ENCODE measurements at regions not wholly inside any gene's neighbourhood (a gene's known extent, or its start where the extent isn't known, plus 50 kb on each side); places are given as distances from the start of the nearest gene placed in this dataset.

DNA sequence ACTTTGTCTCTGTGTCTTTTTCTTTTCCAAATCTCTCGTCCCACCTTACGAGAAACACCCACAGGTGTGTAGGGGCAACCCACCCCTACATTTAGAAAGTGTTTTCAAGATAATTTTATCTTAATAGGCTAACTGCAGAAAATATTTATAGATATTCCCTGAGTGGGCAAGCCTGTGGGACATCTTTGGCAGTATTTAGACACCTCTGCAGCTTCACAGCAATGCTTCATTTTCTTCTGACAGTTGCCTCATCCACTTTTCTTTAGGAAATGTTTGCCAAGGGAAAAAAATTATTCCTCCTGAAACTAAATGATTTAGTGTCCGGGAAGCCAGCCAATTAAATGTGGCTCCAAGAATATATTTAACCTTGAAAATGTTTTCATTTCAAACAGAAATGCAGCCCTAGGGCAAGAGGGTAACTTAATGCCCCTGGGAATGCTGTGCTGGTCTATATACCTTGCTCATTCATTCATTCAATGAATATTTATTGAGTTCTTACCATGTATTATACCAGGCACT, 290.4 kb downstream of the ABCC12 start (continued):
- TF ChIP-seq, protein P1, sequence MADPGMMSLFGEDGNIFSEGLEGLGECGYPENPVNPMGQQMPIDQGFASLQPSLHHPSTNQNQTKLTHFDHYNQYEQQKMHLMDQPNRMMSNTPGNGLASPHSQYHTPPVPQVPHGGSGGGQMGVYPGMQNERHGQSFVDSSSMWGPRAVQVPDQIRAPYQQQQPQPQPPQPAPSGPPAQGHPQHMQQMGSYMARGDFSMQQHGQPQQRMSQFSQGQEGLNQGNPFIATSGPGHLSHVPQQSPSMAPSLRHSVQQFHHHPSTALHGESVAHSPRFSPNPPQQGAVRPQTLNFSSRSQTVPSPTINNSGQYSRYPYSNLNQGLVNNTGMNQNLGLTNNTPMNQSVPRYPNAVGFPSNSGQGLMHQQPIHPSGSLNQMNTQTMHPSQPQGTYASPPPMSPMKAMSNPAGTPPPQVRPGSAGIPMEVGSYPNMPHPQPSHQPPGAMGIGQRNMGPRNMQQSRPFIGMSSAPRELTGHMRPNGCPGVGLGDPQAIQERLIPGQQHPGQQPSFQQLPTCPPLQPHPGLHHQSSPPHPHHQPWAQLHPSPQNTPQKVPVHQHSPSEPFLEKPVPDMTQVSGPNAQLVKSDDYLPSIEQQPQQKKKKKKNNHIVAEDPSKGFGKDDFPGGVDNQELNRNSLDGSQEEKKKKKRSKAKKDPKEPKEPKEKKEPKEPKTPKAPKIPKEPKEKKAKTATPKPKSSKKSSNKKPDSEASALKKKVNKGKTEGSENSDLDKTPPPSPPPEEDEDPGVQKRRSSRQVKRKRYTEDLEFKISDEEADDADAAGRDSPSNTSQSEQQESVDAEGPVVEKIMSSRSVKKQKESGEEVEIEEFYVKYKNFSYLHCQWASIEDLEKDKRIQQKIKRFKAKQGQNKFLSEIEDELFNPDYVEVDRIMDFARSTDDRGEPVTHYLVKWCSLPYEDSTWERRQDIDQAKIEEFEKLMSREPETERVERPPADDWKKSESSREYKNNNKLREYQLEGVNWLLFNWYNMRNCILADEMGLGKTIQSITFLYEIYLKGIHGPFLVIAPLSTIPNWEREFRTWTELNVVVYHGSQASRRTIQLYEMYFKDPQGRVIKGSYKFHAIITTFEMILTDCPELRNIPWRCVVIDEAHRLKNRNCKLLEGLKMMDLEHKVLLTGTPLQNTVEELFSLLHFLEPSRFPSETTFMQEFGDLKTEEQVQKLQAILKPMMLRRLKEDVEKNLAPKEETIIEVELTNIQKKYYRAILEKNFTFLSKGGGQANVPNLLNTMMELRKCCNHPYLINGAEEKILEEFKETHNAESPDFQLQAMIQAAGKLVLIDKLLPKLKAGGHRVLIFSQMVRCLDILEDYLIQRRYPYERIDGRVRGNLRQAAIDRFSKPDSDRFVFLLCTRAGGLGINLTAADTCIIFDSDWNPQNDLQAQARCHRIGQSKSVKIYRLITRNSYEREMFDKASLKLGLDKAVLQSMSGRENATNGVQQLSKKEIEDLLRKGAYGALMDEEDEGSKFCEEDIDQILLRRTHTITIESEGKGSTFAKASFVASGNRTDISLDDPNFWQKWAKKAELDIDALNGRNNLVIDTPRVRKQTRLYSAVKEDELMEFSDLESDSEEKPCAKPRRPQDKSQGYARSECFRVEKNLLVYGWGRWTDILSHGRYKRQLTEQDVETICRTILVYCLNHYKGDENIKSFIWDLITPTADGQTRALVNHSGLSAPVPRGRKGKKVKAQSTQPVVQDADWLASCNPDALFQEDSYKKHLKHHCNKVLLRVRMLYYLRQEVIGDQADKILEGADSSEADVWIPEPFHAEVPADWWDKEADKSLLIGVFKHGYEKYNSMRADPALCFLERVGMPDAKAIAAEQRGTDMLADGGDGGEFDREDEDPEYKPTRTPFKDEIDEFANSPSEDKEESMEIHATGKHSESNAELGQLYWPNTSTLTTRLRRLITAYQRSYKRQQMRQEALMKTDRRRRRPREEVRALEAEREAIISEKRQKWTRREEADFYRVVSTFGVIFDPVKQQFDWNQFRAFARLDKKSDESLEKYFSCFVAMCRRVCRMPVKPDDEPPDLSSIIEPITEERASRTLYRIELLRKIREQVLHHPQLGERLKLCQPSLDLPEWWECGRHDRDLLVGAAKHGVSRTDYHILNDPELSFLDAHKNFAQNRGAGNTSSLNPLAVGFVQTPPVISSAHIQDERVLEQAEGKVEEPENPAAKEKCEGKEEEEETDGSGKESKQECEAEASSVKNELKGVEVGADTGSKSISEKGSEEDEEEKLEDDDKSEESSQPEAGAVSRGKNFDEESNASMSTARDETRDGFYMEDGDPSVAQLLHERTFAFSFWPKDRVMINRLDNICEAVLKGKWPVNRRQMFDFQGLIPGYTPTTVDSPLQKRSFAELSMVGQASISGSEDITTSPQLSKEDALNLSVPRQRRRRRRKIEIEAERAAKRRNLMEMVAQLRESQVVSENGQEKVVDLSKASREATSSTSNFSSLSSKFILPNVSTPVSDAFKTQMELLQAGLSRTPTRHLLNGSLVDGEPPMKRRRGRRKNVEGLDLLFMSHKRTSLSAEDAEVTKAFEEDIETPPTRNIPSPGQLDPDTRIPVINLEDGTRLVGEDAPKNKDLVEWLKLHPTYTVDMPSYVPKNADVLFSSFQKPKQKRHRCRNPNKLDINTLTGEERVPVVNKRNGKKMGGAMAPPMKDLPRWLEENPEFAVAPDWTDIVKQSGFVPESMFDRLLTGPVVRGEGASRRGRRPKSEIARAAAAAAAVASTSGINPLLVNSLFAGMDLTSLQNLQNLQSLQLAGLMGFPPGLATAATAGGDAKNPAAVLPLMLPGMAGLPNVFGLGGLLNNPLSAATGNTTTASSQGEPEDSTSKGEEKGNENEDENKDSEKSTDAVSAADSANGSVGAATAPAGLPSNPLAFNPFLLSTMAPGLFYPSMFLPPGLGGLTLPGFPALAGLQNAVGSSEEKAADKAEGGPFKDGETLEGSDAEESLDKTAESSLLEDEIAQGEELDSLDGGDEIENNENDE (IDR thresholded peaks at IDR 0.05; ENCODE audit: insufficient replicate concordance, low read length): no peak
- TF ChIP-seq RNF2 (IDR thresholded peaks at IDR 0.05; ENCODE audit: borderline replicate concordance, low read depth, low read length, missing control alignments, poor library complexity, severe bottlenecking) (no peak), PHF8 (conservative IDR thresholded peaks at IDR 0.05; ENCODE audit: low read depth, low read length) (no peak)
- TF ChIP-seq, protein P2, sequence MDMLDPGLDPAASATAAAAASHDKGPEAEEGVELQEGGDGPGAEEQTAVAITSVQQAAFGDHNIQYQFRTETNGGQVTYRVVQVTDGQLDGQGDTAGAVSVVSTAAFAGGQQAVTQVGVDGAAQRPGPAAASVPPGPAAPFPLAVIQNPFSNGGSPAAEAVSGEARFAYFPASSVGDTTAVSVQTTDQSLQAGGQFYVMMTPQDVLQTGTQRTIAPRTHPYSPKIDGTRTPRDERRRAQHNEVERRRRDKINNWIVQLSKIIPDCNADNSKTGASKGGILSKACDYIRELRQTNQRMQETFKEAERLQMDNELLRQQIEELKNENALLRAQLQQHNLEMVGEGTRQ (IDR thresholded peaks at IDR 0.05; ENCODE audit: low read length): no peak
